ENCODE measurements at regions not wholly inside any gene's neighbourhood (a gene's known extent, or its start where the extent isn't known, plus 50 kb on each side); places are given as distances from the start of the nearest gene placed in this dataset.
"Not testable (repeated sequence)": the region's sequence is repeated elsewhere in the genome, so short reads cannot be mapped to it uniquely, and the experiment has no call there.

GRCh38 chr13:89082623-89083022, 1411.5 kb downstream of the SLITRK5 start:
- no peak for DNase-seq

GRCh38 chr13:89088107-89088506, 1416.9 kb downstream of the SLITRK5 start:
- DNase-seq = not testable (repeated sequence)

DNA sequence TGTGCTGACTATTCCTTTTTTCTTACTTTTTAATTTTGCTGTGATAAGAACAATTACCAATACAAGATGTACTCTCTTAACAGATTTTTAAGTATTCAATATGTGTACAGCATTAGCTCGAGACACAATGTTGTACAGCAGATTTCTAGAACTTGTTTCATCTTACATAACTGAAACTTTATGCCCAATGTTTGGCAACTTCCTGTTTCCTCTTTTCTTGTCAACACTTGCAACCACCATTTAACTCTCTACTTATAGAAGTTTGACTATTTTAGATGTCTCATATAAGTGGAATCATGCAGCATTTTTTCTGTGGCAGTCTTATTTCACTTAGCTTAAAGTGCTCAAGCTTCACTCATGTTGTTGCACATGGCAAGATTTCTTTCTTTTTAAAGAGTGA, 1426.8 kb downstream of the SLITRK5 start:
- no peak for DNase-seq

- DNase-seq = no peak
Measured at GRCh38 chr13:89113744-89114143, 1442.6 kb downstream of the SLITRK5 start.

DNA sequence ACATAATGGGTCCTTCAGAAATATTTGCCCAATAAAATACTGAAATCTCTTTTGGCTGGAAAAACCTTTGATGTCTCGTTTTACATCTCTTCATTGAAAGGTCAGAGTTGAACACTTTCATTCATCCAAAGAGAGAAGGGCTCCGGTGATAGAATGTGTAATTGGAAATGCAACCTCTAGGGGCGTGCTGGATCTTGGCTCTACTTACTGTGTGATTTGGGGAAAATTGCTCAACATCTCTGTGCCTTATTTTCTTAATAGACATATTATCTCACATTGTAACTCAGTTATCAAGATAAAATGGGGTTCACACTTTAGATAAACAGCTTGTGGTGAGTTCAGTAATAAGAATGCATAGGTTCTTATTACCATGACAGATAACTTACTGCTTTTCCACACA, 1444.1 kb downstream of the SLITRK5 start:
- DNase-seq = no peak

GRCh38 chr13:89136678-89137077, 1465.5 kb downstream of the SLITRK5 start:
- no peak for DNase-seq

DNA sequence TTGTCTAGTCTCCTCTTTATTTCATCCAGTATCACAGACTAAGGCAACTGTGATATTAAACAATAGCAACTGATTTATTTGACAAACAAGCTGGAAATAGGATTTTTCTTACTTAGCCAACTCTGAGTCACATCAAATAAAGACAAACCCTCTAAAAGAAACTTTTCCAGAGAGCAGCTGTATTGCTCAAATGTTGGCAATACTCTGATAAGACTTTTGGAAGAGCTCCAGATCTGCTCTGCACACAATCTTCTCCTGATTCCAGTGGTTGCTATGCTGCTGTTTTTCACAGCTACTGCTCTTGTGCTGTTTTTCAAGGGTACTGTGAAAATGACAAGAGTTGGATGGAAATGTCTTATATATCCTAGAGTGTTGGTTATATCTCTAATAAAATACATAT, 1479.2 kb downstream of the SLITRK5 start:
- DNase-seq = no peak

GRCh38 chr13:89153941-89154340, 1482.8 kb downstream of the SLITRK5 start:
- no peak for DNase-seq

- no peak for DNase-seq
Measured at GRCh38 chr13:89163096-89163495, 1491.9 kb downstream of the SLITRK5 start.

GRCh38 chr13:89165685-89166084, 1494.5 kb downstream of the SLITRK5 start:
- no peak for DNase-seq

GRCh38 chr13:89169951-89170350, 1498.8 kb downstream of the SLITRK5 start:
- no peak for DNase-seq

- DNase-seq = no peak
Measured at GRCh38 chr13:89181041-89181440, 1509.9 kb downstream of the SLITRK5 start.

- peak; percentile 47 for DNase-seq
Measured at GRCh38 chr13:89199138-89199537, 1528.0 kb downstream of the SLITRK5 start.

DNA sequence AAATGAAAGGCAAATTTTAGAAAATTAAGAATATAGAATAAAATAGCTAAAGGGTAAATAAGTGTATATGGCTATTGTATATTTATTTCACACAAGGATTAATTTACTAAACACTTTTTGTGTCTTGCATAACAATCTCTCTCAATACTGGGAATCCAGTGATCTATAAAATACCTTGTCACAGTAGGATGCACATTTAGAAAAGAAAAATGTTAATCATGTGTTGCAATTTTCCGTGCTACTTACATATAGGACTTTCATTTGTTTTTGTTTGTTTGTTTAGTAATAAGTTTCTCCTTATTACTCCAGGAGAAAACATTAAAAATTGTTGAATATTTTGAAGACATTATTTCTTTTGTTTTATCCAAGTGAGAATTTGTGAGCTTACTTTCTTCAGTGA, 1533.3 kb downstream of the SLITRK5 start:
- no peak for DNase-seq

- no peak for DNase-seq
Measured at GRCh38 chr13:89205856-89206520, 1534.8 kb downstream of the SLITRK5 start.

GRCh38 chr13:89212186-89212585, 1541.0 kb downstream of the SLITRK5 start:
- peak; percentile 43 for DNase-seq

DNA sequence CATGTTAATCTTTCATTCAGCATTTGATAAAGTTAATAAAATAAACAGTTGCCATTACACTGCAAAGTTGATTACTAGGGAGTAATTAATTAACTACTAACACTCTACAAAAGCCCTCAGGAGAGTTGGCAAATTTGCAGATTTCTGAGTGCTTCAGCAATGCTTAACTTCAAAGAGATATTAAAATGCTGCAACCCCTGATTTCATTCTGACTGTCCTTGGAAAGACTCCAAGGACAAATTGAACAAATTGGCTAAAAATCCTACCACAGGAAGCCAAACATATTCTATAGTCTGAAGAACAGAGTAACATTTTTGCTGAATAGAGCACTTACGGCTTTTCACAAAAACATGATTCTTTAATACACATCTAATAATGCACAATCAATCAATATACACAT, 1543.0 kb downstream of the SLITRK5 start:
- DNase-seq = peak; percentile 7

DNA sequence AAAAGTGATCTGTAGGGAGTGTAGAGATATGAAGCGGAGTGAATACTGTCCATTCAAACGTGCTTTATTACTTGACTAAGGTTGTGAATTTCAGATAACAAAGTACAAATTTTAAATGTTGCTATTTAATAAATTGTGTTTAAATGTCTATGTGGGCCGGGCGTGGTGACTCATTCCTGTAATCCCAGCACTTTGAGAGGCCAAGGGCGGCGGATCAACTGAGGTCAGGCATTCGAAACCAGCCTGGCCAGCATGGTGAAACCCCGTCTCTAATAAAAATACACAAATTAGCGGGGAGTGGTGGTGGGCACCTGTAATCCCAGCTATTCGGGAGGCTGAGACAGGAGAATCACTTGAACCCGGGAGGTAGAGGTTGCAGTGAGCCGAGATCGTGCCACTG, 1544.1 kb downstream of the SLITRK5 start:
- DNase-seq = not testable (repeated sequence)

DNA sequence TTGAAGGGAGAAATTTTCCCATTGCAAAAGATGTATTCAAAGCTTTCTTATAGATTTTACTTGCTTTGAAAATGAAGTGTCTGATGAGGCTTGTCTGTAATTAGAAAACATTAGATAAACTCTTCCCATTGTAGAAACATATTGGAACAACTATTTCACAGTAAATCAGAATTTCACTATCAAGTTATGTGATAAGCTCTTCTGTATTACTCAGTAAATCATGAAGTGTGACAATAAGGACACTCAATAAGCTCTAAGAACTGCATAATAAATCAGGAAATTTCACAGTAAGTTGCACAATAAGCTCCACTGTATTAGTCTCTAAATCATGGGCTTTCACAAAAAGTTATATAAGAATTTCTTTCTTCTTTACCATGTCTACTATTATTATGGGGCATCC, 1546.6 kb downstream of the SLITRK5 start:
- no peak for DNase-seq

DNA sequence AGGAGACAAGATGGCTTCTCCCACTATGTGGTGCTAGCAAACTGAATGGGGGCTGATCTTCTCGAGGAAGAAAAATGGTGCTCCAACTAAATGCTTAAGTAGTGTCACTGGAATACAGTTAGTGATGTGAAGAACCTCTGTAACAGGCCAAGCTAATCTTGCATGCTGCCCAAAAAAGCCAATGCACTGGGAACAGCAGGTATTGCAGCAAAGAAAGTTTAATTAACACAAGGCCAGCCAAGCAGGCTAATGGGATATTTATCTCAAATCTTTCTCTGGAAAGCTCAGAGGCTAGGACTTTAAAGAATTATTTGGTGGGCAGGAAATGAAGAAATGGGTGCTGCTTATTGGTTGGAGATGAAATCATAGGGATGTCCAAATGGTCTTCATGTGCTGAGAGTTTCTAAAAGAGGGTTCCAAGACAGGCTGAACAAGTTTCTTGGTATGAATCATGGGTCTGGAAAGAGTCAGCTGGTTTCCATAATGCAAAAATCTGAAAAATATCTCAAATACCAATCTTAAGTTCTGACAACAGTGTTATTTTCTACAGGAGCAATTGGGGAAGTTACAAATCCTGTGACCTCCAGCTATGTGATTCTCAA, 1550.5 kb downstream of the SLITRK5 start:
- DNase-seq = no peak

DNA sequence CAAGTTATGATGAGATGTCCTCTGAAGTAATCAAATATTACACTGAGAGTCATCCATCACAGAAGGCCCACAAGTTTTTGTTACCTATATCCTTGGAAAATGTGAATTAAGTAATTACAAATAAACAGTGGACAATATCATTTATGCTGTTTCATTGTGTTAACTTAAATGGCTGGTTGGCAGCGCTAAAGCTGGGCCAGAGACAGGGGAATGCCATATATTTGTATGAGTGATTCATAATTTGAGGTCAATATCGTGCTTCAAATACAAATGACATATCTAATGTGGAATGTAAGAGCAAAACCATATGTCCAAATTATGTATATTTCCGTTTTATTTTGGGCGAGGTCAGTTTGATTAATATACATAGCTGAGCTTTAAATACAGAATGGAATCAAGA, 1556.2 kb downstream of the SLITRK5 start:
- no peak for DNase-seq

- DNase-seq = no peak
Measured at GRCh38 chr13:89238496-89238895, 1567.3 kb downstream of the SLITRK5 start.

DNA sequence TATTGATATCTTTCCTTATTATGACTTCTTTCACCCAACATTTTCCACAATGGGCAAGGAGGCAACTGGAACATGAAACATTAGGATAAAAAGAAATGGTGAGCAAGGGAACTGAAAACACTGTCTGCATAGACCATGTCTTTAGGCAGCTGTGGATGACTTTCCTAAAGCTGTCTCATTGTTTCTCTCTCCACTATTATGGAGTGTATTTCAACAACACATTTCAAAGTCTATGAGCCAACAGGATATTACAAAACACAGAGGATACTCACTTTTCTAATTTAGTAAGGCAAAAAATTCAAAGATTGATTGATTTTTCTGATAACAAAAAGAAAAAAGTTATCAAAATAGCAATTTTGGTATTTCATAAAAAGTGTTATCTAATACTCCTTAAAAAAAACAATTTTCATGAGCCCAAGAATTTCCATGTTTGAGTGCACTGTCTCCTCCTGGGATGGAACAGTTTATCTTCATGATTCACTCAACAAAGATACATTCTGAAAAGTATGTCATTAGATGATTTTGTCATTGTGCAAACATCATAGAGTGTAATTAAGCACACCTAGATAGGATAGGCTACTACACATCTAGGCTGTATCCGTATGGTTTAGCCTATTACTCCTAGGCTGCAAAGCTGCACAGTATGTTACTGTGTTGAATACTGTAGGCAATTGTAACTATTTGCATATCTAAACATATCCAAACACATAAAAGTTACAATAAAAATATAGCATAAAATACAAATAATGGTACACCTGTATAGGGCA, 1568.4 kb downstream of the SLITRK5 start:
- no peak for DNase-seq

DNA sequence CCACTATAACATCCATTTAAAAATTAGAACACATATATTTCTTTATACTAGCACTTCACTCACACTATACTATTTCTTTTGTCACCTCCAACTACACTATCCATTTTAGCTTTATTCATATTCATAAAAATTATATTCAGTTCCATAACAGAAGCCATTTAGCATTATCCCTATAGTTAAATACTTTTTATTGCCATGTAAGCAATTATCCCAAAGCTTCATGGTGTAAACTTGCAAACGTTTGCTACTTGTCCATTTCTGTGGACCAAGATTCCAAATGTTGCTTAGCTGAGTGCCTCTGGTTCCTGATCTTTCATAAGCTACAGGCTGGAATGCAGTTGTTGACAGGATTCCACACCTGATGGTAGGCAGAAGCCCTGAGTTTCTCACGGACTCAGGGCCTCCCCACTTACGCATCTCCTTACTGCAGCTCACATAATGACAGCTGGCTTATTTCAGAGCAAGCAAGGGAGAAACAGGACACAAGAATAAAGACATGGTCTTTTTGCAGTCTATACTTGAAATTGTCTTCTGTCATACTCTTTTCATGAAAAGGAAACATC, 1584.8 kb downstream of the SLITRK5 start:
- DNase-seq = no peak

All from COR-L47 (cell line).